HG03571 (cell line): ENCODE measurements at regions not wholly inside any gene's neighbourhood (a gene's known extent, or its start where the extent isn't known, plus 50 kb on each side); places are given as distances from the start of the nearest gene placed in this dataset.

ENCODE experiments used
- ATAC-seq: cut with Tn5 transposase; IDR thresholded peaks from one replicate; pipeline ENCODE4 v1.9.1; 2021; ENCODE audit not compliant: unreplicated experiment

- ATAC-seq, result no peak
Observed at GRCh38 chrX:39381422-39381821, 580.2 kb downstream of the MID1IP1 start.

- no peak for ATAC-seq
Observed at GRCh38 chrX:39384996-39385395, 583.7 kb downstream of the MID1IP1 start.

DNA sequence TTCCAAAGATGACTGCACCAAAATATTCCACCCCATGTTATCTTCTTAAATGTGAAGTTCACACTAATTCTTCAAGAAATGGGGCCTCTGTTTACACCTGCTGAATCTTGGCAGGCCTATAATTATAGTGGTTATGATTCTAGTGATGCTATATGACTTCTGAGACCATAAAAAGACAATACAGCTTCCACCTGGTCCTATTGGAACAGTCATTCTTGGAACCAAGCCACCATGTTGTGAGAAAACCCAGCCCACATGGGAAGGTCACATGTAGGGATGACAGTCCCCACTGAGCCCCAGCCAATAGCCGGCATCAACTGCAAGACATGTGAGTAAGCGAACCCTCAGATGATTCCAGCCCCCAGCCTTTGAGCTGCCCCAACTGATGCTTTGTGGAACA is 587.5 kb downstream of the MID1IP1 start:
- no peak for ATAC-seq

- ATAC-seq, result no peak
Observed at GRCh38 chrX:39396358-39396995, 595.2 kb downstream of the MID1IP1 start.

- no peak for ATAC-seq
Observed at GRCh38 chrX:39397561-39398199, 596.4 kb downstream of the MID1IP1 start.

- ATAC-seq, result no peak
Observed at GRCh38 chrX:39398215-39398962, 597.1 kb downstream of the MID1IP1 start.

DNA sequence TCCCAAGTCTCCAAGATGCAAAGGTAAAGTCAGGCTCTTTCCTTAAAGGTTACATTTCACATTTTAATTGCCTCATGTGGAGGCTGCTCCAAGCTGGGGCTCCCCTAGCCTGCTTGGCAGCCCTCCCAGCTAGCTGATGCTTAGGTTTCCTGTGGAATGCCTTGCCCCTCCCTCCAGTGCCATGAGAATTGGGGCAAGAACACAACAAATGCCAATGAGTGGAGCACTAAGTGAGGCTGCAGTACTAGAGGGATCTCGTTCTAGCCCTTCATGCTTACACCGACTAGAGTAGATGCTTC is 597.7 kb downstream of the MID1IP1 start:
- ATAC-seq, result no peak

DNA sequence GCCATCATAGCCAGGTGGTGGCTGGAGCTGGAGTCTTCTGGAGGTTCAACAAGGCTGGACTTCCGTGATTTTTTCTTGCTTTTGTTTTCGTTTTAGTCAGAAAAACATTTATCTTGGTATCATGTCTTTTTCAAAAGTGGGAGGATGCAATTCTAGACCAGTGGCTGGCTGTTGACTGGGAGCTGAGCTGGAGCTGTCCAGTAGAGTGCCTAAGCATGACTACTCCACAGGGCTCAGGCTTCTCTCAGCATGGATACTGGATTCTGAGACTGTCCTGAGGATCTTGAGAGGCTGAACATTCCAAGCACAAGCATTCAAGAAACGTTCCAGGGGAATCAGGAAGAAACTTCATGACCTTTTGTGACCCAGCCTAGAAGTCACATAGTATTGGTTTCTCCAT is 598.1 kb downstream of the MID1IP1 start:
- ATAC-seq, result no peak

GRCh38 chrX:39401483-39402110 is 600.3 kb downstream of the MID1IP1 start:
- ATAC-seq, result no peak

DNA sequence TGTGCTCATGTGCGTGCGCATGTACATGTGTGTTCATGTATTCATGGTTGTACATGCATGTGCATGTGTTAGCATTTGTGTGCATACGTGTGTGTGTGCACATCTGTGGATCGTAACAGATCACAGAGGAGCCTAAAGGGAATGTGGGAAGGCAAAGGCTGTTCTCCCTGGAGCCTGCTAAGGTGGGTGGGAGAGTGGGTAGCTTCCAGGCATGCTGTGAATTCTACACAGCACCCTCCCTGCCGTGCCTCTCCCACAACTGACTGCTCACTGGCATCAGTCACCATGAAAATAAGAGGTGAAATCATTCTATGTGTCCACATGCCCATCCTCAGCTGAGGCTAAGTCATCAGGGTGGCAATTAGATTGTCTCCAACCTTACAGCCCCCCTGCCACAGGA is 600.9 kb downstream of the MID1IP1 start:
- ATAC-seq, result no peak

DNA sequence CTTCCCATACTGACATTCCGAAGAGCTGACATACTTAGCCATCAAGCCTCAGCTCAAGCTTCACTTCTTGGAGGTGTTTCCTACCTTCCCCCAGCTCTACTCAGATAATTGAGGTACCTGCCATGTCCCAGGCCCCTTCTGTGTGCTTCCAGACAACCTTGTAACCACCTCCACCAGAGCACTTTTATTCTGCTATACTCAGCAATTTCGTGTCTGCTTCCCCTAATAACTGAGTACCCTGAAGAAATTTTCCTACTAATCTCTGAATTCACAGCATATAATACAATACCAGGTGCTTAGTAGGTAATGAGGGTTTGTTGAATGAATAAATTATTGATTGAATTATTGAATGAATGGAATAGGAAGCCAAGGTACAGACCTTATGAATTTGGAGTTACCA is 605.5 kb downstream of the MID1IP1 start:
- no peak for ATAC-seq

- no peak for ATAC-seq
Observed at GRCh38 chrX:39409246-39409917, 608.1 kb downstream of the MID1IP1 start.

DNA sequence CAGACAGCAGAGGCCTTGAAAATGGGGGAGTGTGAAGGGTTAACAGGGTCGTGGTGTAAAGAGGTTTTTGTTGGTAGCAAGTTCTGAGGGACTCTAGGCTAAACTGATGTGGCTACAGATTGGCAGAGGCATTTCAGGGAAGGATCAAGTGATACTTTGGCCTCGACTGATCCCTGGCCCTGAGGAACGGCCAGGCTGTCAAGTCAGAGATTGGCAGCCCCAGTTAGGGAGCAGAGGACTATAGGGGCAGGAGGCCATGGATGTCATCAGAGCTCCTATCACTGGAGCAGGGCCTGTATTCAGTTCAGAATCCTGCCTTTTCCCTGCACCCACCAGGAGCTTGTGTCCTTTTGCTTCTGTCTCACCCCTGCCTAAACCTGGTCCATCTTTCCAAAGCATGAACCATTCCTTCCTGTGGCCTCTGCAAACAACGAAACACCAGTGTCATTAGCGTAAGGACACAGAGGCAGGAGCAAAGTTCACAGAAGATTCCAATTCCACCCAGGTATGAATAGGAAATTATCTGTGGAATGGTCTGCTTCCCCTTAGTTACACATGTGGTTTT is 613.1 kb downstream of the MID1IP1 start:
- ATAC-seq, result no peak

- ATAC-seq, result no peak
Observed at GRCh38 chrX:39416547-39417260, 615.4 kb downstream of the MID1IP1 start.

- no peak for ATAC-seq
Observed at GRCh38 chrX:39418254-39418704, 617.0 kb downstream of the MID1IP1 start.

DNA sequence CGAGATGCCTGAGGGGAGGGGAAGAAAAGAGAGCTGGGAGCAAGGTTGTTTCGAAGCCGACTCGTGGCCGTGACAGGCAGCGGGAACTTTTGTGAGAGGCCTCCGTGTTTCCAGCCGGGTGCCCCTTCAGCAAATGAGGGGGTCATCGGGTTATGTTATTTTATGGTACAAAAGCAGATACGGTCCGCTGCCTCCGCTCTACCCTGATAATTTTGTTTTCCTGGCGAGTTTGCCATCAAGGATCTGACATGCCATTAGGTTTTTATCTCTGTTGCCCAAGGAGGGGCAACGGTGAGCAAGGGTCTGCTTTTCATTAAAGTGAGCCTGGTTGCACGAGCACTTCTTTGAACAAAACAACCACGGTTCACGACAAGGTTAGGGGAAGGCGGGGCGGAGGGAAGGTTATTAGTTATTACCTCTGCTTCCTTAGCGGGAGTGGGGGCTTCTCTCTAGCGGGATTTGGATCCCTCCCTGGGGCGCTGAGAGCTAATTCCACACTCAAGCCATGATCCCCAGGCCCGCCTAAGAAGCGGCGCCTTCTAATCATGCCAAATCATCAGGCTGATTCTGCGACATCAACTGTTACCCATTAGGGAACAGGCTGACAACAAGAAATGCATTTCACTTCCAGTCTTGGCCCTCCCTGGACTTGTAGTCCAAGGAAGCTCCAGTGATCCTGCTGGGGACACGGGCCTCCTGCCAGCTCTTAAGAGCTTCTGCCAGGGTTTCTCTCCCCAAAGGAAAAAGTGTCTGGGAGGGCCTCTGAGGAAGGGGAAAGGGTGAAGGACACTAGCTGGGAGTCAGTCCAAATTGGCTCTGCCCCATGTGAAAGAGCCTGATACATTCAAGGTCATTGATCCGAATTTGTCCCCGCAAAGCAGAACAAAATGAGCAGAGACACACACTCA is 617.7 kb downstream of the MID1IP1 start:
- ATAC-seq, result no peak

- no peak for ATAC-seq
Observed at GRCh38 chrX:39421006-39421405, 619.7 kb downstream of the MID1IP1 start.

GRCh38 chrX:39425124-39425806 is 624.0 kb downstream of the MID1IP1 start:
- ATAC-seq, result no peak

GRCh38 chrX:39426101-39426500 is 624.8 kb downstream of the MID1IP1 start:
- ATAC-seq, result no peak
